Adrenal gland (tissue), 9 donors: ENCODE measurements at regions not wholly inside any gene's neighbourhood (a gene's known extent, or its start where the extent isn't known, plus 50 kb on each side); places are given as distances from the start of the nearest gene placed in this dataset.
A peak's percentile ranks its signal among the peaks of the same experiment; 100 is the strongest.

Experiments used
- DNase-seq, 7 donors: peaks; one replicate each; pipeline ENCODE4 v3.0.0-alpha.2; 2019 to 2020
- H3K27ac ChIP-seq, 5 donors: fragments of 200-600 bp; sonication (generic) in 4 of 5; 1 replicate in 3 of 5; 2 replicates in 2 of 5; pipeline versions ENCODE4 v1.5.1 to v1.8.0; 2016 to 2020; ENCODE audit warnings: mild to moderate bottlenecking in 1 of 5
- H3K27me3 ChIP-seq: fragments of 200-600 bp; 2 replicates; pipeline ENCODE4 v1.8.0; 2021
- H3K36me3 ChIP-seq, 2 donors: fragments of 200-600 bp; replicated peaks in 1 of 2; 1 replicate in 1 of 2; 2 replicates in 1 of 2; pipeline versions ENCODE4 v1.5.1 to v1.8.0; 2018 to 2022
- H3K4me1 ChIP-seq, 2 donors: fragments of 200-600 bp; replicated peaks in 1 of 2; 1 replicate in 1 of 2; 2 replicates in 1 of 2; pipeline versions ENCODE4 v1.5.1 to v1.8.0; 2018 to 2021
- H3K4me3 ChIP-seq, 4 donors: fragments of 200-600 bp; sonication (generic) in 3 of 4; one replicate each; pipeline ENCODE4 v1.5.1; 2016 to 2018
- H3K9me3 ChIP-seq, 3 donors: fragments of 200-600 bp; sonication (generic) in 1 of 3; replicated peaks in 1 of 3; 1 replicate in 2 of 3; 2 replicates in 1 of 3; pipeline versions ENCODE4 v1.5.1 to v1.8.0; 2016 to 2021
- CTCF ChIP-seq, 6 experiments: fragments of 450-650 bp in 4 of 6; fragments of 200-600 bp in 2 of 6; sonication (generic) in 1 of 6; IDR thresholded peaks; 1 replicate in 5 of 6; 2 replicates in 1 of 6; pipeline versions ENCODE4 v1.5.1 to v1.8.0; 2016 to 2021; ENCODE audit warnings: antibody characterized with exemption in 6 of 6, mild to moderate bottlenecking in 2 of 6, moderate library complexity in 1 of 6
- POLR2A ChIP-seq, 2 donors: fragments of 450-650 bp; IDR thresholded peaks; one replicate each; pipeline ENCODE4 v1.6.1; 2017; ENCODE audit warnings: antibody characterized with exemption in 2 of 2, mild to moderate bottlenecking in 2 of 2, moderate library complexity in 1 of 2
- WGBS, 4 donors: extraction: QIAGEN DNeasy Blood & Tissue Kit in 2 of 4; methylation state at CpG; one replicate each; pipeline versions ENCODE4 v1.1.5 to v1.1.7; 2013 to 2017; 5-methylcytosine and 5-hydroxymethylcytosine counted together
- intact Hi-C, 2 donors: fragments of 100-400 bp; cut with DNase I; formaldehyde crosslinking; loops; one replicate each; pipeline versions ENCODE4 v1.14.1 to v1.15.0; 2022 to 2023
- donor health status: healthy with polysubstance abuse.
- donor health status: Bipolar disorder and iron deficiency.
- donor health status: DM: yes; HTN: yes; CAD: no.
- donor health status: DM: no; HTN: no; CAD: no.
- donor health status: DM: no; HTN: no; CAD: no.

- no peaks in the 10 kb centered on the region for H3K36me3 ChIP-seq
- DNase-seq, result no peak
- H3K9me3 ChIP-seq, result no peaks in the 10 kb centered on the region
- TF ChIP-seq POLR2A (IDR thresholded peaks at IDR 0.05) (no peak), CTCF (IDR thresholded peaks at IDR 0.05) (no peak)
- 87 to 94% (median 93%) methylated on average over 4 of the region's 4 CpGs for WGBS, 4 donors
- H3K4me3 ChIP-seq, result no peak overlapping the region
- no peaks in the 10 kb centered on the region for H3K4me1 ChIP-seq
- intact Hi-C loops, result no loop called here
- no peak overlapping the region for H3K27ac ChIP-seq
- H3K27me3 ChIP-seq, result no peaks in the 10 kb centered on the region
Measured at GRCh38 chr15:94079968-94080367, 151.4 kb upstream of the MCTP2 start.

DNA sequence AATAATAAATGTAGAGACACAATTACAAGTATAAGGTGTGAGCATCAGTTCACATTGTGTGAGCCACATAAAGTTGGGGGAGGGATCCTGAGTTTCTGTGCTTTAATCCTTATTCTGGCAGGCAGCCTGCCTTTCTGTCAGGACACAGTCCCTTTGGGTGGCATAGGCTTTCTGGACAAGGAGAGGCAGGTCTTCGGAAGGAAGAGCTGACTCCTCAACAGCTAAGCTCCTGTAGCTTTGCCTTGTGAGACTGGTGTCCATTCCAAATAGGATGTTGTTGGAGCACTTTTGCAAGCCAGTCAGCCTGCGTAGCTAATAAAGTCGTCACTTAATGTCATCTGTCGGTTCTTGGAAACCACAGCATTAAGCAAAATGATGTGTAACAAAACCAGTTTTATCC is 151.9 kb upstream of the MCTP2 start:
- 82 to 89% (median 85%) methylated on average over 4 of the region's 4 CpGs for WGBS, 4 donors
- Histone ChIP-seq H3K4me3 (no peak overlapping the region), H3K27ac (no peak overlapping the region), H3K36me3 (no peaks in the 10 kb centered on the region), H3K9me3 (no peaks in the 10 kb centered on the region), H3K27me3 (no peaks in the 10 kb centered on the region), H3K4me1 (no peaks in the 10 kb centered on the region)
- intact Hi-C loops, result no loop called here
- TF ChIP-seq CTCF (IDR thresholded peaks at IDR 0.05), result no peak
- TF ChIP-seq POLR2A (IDR thresholded peaks at IDR 0.05), result no peak
- DNase-seq, result no peak

GRCh38 chr15:94077938-94078337 is 153.4 kb upstream of the MCTP2 start:
- Histone ChIP-seq H3K27me3 (no peaks in the 10 kb centered on the region), H3K4me3 (no peak overlapping the region), H3K9me3 (no peaks in the 10 kb centered on the region), H3K4me1 (no peaks in the 10 kb centered on the region), H3K27ac (no peak overlapping the region), H3K36me3 (no peaks in the 10 kb centered on the region)
- intact Hi-C loops, result no loop called here
- TF ChIP-seq CTCF (IDR thresholded peaks at IDR 0.05) (no peak), POLR2A (IDR thresholded peaks at IDR 0.05) (no peak)
- no peak for DNase-seq
- 76 to 82% (median 78%) methylated on average over 2 of the region's 2 CpGs for WGBS, 4 donors

DNA sequence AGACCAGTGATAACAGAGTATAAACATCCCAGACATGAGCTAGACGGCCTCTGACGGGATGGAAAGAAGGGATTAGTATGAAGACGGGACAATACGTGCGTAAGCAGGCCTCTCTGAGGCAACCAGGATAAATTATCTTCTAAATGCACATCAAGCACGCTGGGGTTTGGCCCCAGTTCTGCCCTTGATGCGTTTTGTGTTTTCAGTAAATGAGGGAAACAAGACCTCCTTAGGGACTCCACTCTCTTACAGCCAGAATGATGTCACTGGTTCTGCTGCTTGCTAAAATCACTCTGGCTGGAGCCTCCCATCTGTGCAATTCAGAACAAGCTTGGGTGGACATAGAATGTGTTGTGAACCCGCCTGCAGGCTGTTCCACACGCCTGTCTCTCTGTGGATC is 156.0 kb upstream of the MCTP2 start:
- no peak overlapping the region for H3K4me3 ChIP-seq
- TF ChIP-seq CTCF (IDR thresholded peaks at IDR 0.05) (no peak), POLR2A (IDR thresholded peaks at IDR 0.05) (no peak)
- H3K36me3 ChIP-seq, result no peaks in the 10 kb centered on the region
- WGBS, 4 donors, result 36 to 55% (median 45%) methylated on average over 9 of the region's 9 CpGs
- no peaks in the 10 kb centered on the region for H3K27me3 ChIP-seq
- no peaks in the 10 kb centered on the region for H3K9me3 ChIP-seq
- H3K27ac ChIP-seq, result peak overlapping the region in 1 of 5 donors; percentile 71
- no peaks in the 10 kb centered on the region for H3K4me1 ChIP-seq
- peak in 6 of 7 donors; percentile 28 to 82 (median 43) for DNase-seq
- intact Hi-C loops, result no loop called here
